ENCODE measurements at regions not wholly inside any gene's neighbourhood (a gene's known extent, or its start where the extent isn't known, plus 50 kb on each side); places are given as distances from the start of the nearest gene placed in this dataset.

- H3K27ac ChIP-seq (ENCODE audit: low read depth, low read length), result no peak overlapping the region
- no peaks in the 10 kb centered on the region for H3K9me3 ChIP-seq (ENCODE audit: control insufficient read depth, insufficient read depth, low read depth, low read length)
- peaks cover 4% of the 10 kb centered on the region; the same call in 1 of the 2 replicates for H3K4me1 ChIP-seq (ENCODE audit: control insufficient read depth, insufficient read depth, low read length)
- H3K36me3 ChIP-seq (ENCODE audit: control insufficient read depth, insufficient read depth, low read length), result no peaks in the 10 kb centered on the region
- no peaks in the 10 kb centered on the region for H3K27me3 ChIP-seq (ENCODE audit: control insufficient read depth, insufficient read depth, low read length)
- H3K4me3 ChIP-seq (ENCODE audit: low read depth, low read length), result no peak overlapping the region
- no peak overlapping the region for H3K9ac ChIP-seq (ENCODE audit: low read length)
These were observed 440.5 kb upstream of the SGCG start for GRCh38 chr13:22740264-22740663.

GRCh38 chr13:22744688-22745452 is 435.9 kb upstream of the SGCG start:
- H3K4me3 ChIP-seq (ENCODE audit: low read depth, low read length), result no peak overlapping the region
- 0 out of 2 replicates have a peak, but pooled peaks cover 4% of the 10 kb centered on the region for H3K4me1 ChIP-seq (ENCODE audit: control insufficient read depth, insufficient read depth, low read length)
- H3K9ac ChIP-seq (ENCODE audit: low read length), result no peak overlapping the region
- H3K9me3 ChIP-seq (ENCODE audit: control insufficient read depth, insufficient read depth, low read depth, low read length), result no peaks in the 10 kb centered on the region
- no peaks in the 10 kb centered on the region for H3K27me3 ChIP-seq (ENCODE audit: control insufficient read depth, insufficient read depth, low read length)
- H3K27ac ChIP-seq (ENCODE audit: low read depth, low read length), result no peak overlapping the region
- H3K36me3 ChIP-seq (ENCODE audit: control insufficient read depth, insufficient read depth, low read length), result no peaks in the 10 kb centered on the region

- Histone ChIP-seq H3K4me3 (ENCODE audit: low read depth, low read length) (no peak overlapping the region), H3K9ac (ENCODE audit: low read length) (no peak overlapping the region), H3K36me3 (ENCODE audit: control insufficient read depth, insufficient read depth, low read length) (no peaks in the 10 kb centered on the region), H3K27ac (ENCODE audit: low read depth, low read length) (no peak overlapping the region), H3K4me1 (ENCODE audit: control insufficient read depth, insufficient read depth, low read length) (0 out of 2 replicates have a peak, but pooled peaks cover 4% of the 10 kb centered on the region), H3K27me3 (ENCODE audit: control insufficient read depth, insufficient read depth, low read length) (no peaks in the 10 kb centered on the region), H3K9me3 (ENCODE audit: control insufficient read depth, insufficient read depth, low read depth, low read length) (peaks cover 9% of the 10 kb centered on the region)
These were observed 431.8 kb upstream of the SGCG start for GRCh38 chr13:22748866-22749577.

- H3K27ac ChIP-seq (ENCODE audit: low read depth, low read length), result no peak overlapping the region
- H3K4me1 ChIP-seq (ENCODE audit: control insufficient read depth, insufficient read depth, low read length), result 0 out of 2 replicates have a peak, but pooled peaks cover 4% of the 10 kb centered on the region
- H3K4me3 ChIP-seq (ENCODE audit: low read depth, low read length), result no peak overlapping the region
- no peak overlapping the region for H3K9ac ChIP-seq (ENCODE audit: low read length)
- H3K27me3 ChIP-seq (ENCODE audit: control insufficient read depth, insufficient read depth, low read length), result no peaks in the 10 kb centered on the region
- H3K36me3 ChIP-seq (ENCODE audit: control insufficient read depth, insufficient read depth, low read length), result no peaks in the 10 kb centered on the region
- H3K9me3 ChIP-seq (ENCODE audit: control insufficient read depth, insufficient read depth, low read depth, low read length), result peaks cover 9% of the 10 kb centered on the region
These were observed 431.2 kb upstream of the SGCG start for GRCh38 chr13:22749626-22750025.

GRCh38 chr13:22757530-22758120 is 423.2 kb upstream of the SGCG start:
- Histone ChIP-seq H3K4me1 (ENCODE audit: control insufficient read depth, insufficient read depth, low read length) (peaks cover 10% of the 10 kb centered on the region), H3K9ac (ENCODE audit: low read length) (no peak overlapping the region), H3K36me3 (ENCODE audit: control insufficient read depth, insufficient read depth, low read length) (no peaks in the 10 kb centered on the region), H3K27me3 (ENCODE audit: control insufficient read depth, insufficient read depth, low read length) (no peaks in the 10 kb centered on the region), H3K27ac (ENCODE audit: low read depth, low read length) (no peak overlapping the region), H3K4me3 (ENCODE audit: low read depth, low read length) (no peak overlapping the region), H3K9me3 (ENCODE audit: control insufficient read depth, insufficient read depth, low read depth, low read length) (peaks cover 9% of the 10 kb centered on the region)

- H3K27ac ChIP-seq (ENCODE audit: low read depth, low read length), result no peak overlapping the region
- H3K27me3 ChIP-seq (ENCODE audit: control insufficient read depth, insufficient read depth, low read length), result no peaks in the 10 kb centered on the region
- peaks cover 10% of the 10 kb centered on the region for H3K4me1 ChIP-seq (ENCODE audit: control insufficient read depth, insufficient read depth, low read length)
- no peak overlapping the region for H3K9ac ChIP-seq (ENCODE audit: low read length)
- H3K9me3 ChIP-seq (ENCODE audit: control insufficient read depth, insufficient read depth, low read depth, low read length), result peaks cover 6% of the 10 kb centered on the region
- H3K36me3 ChIP-seq (ENCODE audit: control insufficient read depth, insufficient read depth, low read length), result no peaks in the 10 kb centered on the region
- H3K4me3 ChIP-seq (ENCODE audit: low read depth, low read length), result no peak overlapping the region
These were observed 422.5 kb upstream of the SGCG start for GRCh38 chr13:22758245-22758644.

GRCh38 chr13:22761709-22762108 is 419.1 kb upstream of the SGCG start:
- Histone ChIP-seq H3K36me3 (ENCODE audit: control insufficient read depth, insufficient read depth, low read length) (no peaks in the 10 kb centered on the region), H3K27me3 (ENCODE audit: control insufficient read depth, insufficient read depth, low read length) (no peaks in the 10 kb centered on the region), H3K4me1 (ENCODE audit: control insufficient read depth, insufficient read depth, low read length) (peaks cover 10% of the 10 kb centered on the region), H3K9me3 (ENCODE audit: control insufficient read depth, insufficient read depth, low read depth, low read length) (no peaks in the 10 kb centered on the region), H3K27ac (ENCODE audit: low read depth, low read length) (no peak overlapping the region), H3K4me3 (ENCODE audit: low read depth, low read length) (no peak overlapping the region), H3K9ac (ENCODE audit: low read length) (no peak overlapping the region)

GRCh38 chr13:22765547-22765946 is 415.2 kb upstream of the SGCG start:
- no peak overlapping the region for H3K9ac ChIP-seq (ENCODE audit: low read length)
- no peaks in the 10 kb centered on the region for H3K36me3 ChIP-seq (ENCODE audit: control insufficient read depth, insufficient read depth, low read length)
- no peaks in the 10 kb centered on the region for H3K27me3 ChIP-seq (ENCODE audit: control insufficient read depth, insufficient read depth, low read length)
- no peak overlapping the region for H3K27ac ChIP-seq (ENCODE audit: low read depth, low read length)
- H3K4me1 ChIP-seq (ENCODE audit: control insufficient read depth, insufficient read depth, low read length), result no peaks in the 10 kb centered on the region
- H3K4me3 ChIP-seq (ENCODE audit: low read depth, low read length), result no peak overlapping the region
- no peaks in the 10 kb centered on the region for H3K9me3 ChIP-seq (ENCODE audit: control insufficient read depth, insufficient read depth, low read depth, low read length)

GRCh38 chr13:22770891-22771290 is 409.9 kb upstream of the SGCG start:
- H3K27ac ChIP-seq (ENCODE audit: low read depth, low read length), result no peak overlapping the region
- no peak overlapping the region for H3K4me3 ChIP-seq (ENCODE audit: low read depth, low read length)
- no peaks in the 10 kb centered on the region for H3K27me3 ChIP-seq (ENCODE audit: control insufficient read depth, insufficient read depth, low read length)
- H3K4me1 ChIP-seq (ENCODE audit: control insufficient read depth, insufficient read depth, low read length), result no peaks in the 10 kb centered on the region
- H3K9me3 ChIP-seq (ENCODE audit: control insufficient read depth, insufficient read depth, low read depth, low read length), result no peaks in the 10 kb centered on the region
- no peak overlapping the region for H3K9ac ChIP-seq (ENCODE audit: low read length)
- no peaks in the 10 kb centered on the region for H3K36me3 ChIP-seq (ENCODE audit: control insufficient read depth, insufficient read depth, low read length)

- Histone ChIP-seq H3K27me3 (ENCODE audit: control insufficient read depth, insufficient read depth, low read length) (no peaks in the 10 kb centered on the region), H3K4me1 (ENCODE audit: control insufficient read depth, insufficient read depth, low read length) (no peaks in the 10 kb centered on the region), H3K4me3 (ENCODE audit: low read depth, low read length) (no peak overlapping the region), H3K36me3 (ENCODE audit: control insufficient read depth, insufficient read depth, low read length) (no peaks in the 10 kb centered on the region), H3K9me3 (ENCODE audit: control insufficient read depth, insufficient read depth, low read depth, low read length) (no peaks in the 10 kb centered on the region), H3K9ac (ENCODE audit: low read length) (no peak overlapping the region), H3K27ac (ENCODE audit: low read depth, low read length) (no peak overlapping the region)
These were observed 407.3 kb upstream of the SGCG start for GRCh38 chr13:22773465-22773864.
